Osteocyte (in vitro differentiated cells): ENCODE measurements at regions not wholly inside any gene's neighbourhood (a gene's known extent, or its start where the extent isn't known, plus 50 kb on each side); places are given as distances from the start of the nearest gene placed in this dataset.

ENCODE experiments used
- DNase-seq: peaks from one replicate; pipeline ENCODE4 v3.0.0; 2021; ENCODE audit warnings: mixed read lengths; ENCODE audit not compliant: unreplicated experiment; ENCODE audit errors: extremely low spot score
- H3K27ac Mint-ChIP-seq: one replicate; pipeline ENCODE4 v1.8.0; 2021; ENCODE audit warnings: mild to moderate bottlenecking, mixed read lengths; ENCODE audit not compliant: unreplicated experiment
- H3K27me3 Mint-ChIP-seq: one replicate; pipeline ENCODE4 v1.8.0; 2021; ENCODE audit warnings: mixed read lengths; ENCODE audit not compliant: unreplicated experiment
- H3K36me3 Mint-ChIP-seq: one replicate; pipeline ENCODE4 v1.8.0; 2021; ENCODE audit warnings: mixed read lengths; ENCODE audit not compliant: unreplicated experiment
- H3K4me1 Mint-ChIP-seq: one replicate; pipeline ENCODE4 v1.8.0; 2021; ENCODE audit warnings: mixed read lengths; ENCODE audit not compliant: unreplicated experiment
- H3K4me3 Mint-ChIP-seq: one replicate; pipeline ENCODE4 v1.8.0; 2021; ENCODE audit warnings: mild to moderate bottlenecking, moderate library complexity, mixed read lengths; ENCODE audit not compliant: unreplicated experiment
- H3K9me3 Mint-ChIP-seq: one replicate; pipeline ENCODE4 v1.8.0; 2021; ENCODE audit warnings: mixed read lengths; ENCODE audit not compliant: unreplicated experiment
- CTCF ChIP-seq: fragments of 200-600 bp; sonication (generic); IDR thresholded peaks from 2 replicates; pipeline ENCODE4 v1.5.0; 2021; ENCODE audit warnings: antibody characterized with exemption, mild to moderate bottlenecking, moderate library complexity

GRCh38 chr11:70675697-70676374 is 277.5 kb downstream of the CTTN start:
- no peak for TF ChIP-seq CTCF
- no peaks in the 10 kb centered on the region for H3K4me1 Mint-ChIP-seq
- no peak overlapping the region for H3K4me3 Mint-ChIP-seq
- peaks cover 4% of the 10 kb centered on the region for H3K27me3 Mint-ChIP-seq
- peaks cover 4% of the 10 kb centered on the region for H3K9me3 Mint-ChIP-seq
- H3K27ac Mint-ChIP-seq: no peak overlapping the region
- H3K36me3 Mint-ChIP-seq: no peaks in the 10 kb centered on the region
- DNase-seq: no peak

GRCh38 chr11:70677232-70677916 is 279.0 kb downstream of the CTTN start:
- H3K36me3 Mint-ChIP-seq: no peaks in the 10 kb centered on the region
- DNase-seq: no peak
- no peak overlapping the region for H3K27ac Mint-ChIP-seq
- H3K9me3 Mint-ChIP-seq: peaks cover 4% of the 10 kb centered on the region
- no peak overlapping the region for H3K4me3 Mint-ChIP-seq
- peaks cover 4% of the 10 kb centered on the region for H3K27me3 Mint-ChIP-seq
- no peak for TF ChIP-seq CTCF
- H3K4me1 Mint-ChIP-seq: no peaks in the 10 kb centered on the region

GRCh38 chr11:70678931-70679900 is 280.9 kb downstream of the CTTN start:
- H3K36me3 Mint-ChIP-seq: no peaks in the 10 kb centered on the region
- H3K4me3 Mint-ChIP-seq: no peak overlapping the region
- H3K4me1 Mint-ChIP-seq: no peaks in the 10 kb centered on the region
- no peak overlapping the region for H3K27ac Mint-ChIP-seq
- no peak for TF ChIP-seq CTCF
- no peak for DNase-seq
- peaks cover 6% of the 10 kb centered on the region for H3K27me3 Mint-ChIP-seq
- no peaks in the 10 kb centered on the region for H3K9me3 Mint-ChIP-seq

GRCh38 chr11:70680781-70681281 is 282.5 kb downstream of the CTTN start:
- no peaks in the 10 kb centered on the region for H3K9me3 Mint-ChIP-seq
- peaks cover 2% of the 10 kb centered on the region for H3K27me3 Mint-ChIP-seq
- H3K27ac Mint-ChIP-seq: no peak overlapping the region
- no peak for TF ChIP-seq CTCF
- no peak for DNase-seq
- no peak overlapping the region for H3K4me3 Mint-ChIP-seq
- H3K36me3 Mint-ChIP-seq: no peaks in the 10 kb centered on the region
- no peaks in the 10 kb centered on the region for H3K4me1 Mint-ChIP-seq
